Fibroblast of skin of abdomen (primary cell): ENCODE measurements at regions not wholly inside any gene's neighbourhood (a gene's known extent, or its start where the extent isn't known, plus 50 kb on each side); places are given as distances from the start of the nearest gene placed in this dataset.
"Not testable (repeated sequence)": the region's sequence is repeated elsewhere in the genome, so short reads cannot be mapped to it uniquely, and the experiment has no call there.

Experiments used
- DNase-seq: peaks from one replicate; pipeline ENCODE4 v3.0.0-alpha.2; 2013

DNA sequence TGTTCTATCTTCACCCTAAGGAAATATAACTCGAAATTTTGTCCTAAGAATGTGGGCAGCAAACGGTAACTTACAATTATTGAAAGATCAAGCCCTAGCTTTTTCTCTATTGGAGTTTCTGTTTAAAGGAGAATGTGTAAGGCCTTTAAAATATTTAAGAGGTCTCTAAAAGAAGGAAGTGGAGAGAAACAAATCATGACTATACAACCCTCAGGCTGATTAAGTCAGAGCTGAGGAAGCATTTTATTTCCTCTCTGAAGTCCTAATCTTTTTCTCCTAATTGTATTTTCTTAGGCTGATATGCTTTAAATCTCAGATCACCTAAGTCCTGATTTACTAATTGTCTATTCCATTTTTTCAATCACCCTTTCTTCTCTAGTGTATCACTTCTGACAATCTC lies 1708.8 kb upstream of the C9orf72 start:
- DNase-seq = no peak

DNA sequence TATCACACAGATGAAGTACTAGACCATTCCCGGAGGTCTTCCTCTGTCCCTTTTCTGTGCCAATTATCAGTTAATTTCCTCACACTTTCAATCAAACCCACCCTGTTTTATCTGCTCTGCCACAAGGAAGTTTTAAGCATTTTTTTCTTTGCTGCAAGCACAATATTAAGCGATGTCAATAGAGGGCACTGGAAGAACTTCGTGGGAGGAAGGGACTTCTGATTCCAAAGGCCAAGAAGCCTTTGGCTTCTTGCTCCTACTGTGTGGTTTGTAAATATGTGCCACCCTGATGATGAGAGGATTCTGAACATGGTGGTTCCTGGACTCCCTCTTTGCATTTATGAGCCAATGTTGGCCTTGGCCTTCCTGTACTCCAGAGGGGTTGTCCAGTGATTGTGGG lies 1712.5 kb upstream of the C9orf72 start:
- peak; percentile 2 for DNase-seq

DNA sequence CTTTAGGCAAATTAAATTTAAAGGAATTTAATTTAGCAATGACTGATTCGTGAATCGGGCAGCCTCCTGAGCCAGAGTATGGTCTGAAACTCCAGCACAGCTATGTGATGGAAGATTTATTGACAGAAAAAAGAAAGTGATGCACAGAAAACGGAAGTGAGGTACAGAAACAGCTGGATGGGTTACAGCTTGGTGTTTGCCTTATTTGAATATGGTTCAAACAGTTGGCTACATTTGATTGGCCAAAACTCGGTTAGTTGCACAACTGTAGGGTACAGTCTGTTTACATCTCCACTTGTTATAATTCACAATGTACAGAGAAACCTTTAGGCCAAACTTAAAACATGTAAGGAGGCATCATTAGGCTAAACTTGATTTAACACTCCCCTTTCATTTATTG lies 1716.1 kb upstream of the C9orf72 start:
- DNase-seq = no peak

DNA sequence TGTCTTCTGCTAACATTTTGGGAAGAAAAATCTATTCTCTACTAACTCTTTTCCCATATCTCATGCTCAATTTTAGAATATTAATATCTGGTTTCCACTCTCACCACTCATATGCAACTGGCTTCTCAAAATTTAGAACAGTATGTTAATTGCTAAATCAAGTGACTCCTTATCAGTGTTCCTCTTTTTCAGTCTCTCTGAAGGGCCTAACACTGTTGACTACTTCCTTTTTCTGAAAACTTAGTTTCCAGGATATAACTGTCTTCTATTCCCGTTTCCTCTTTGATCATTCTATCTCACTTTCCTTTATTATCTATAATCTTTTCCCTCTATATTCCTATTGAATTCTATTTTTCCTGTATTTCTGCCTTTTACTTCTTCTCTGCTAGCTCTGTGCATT lies 1717.2 kb upstream of the C9orf72 start:
- DNase-seq = no peak

DNA sequence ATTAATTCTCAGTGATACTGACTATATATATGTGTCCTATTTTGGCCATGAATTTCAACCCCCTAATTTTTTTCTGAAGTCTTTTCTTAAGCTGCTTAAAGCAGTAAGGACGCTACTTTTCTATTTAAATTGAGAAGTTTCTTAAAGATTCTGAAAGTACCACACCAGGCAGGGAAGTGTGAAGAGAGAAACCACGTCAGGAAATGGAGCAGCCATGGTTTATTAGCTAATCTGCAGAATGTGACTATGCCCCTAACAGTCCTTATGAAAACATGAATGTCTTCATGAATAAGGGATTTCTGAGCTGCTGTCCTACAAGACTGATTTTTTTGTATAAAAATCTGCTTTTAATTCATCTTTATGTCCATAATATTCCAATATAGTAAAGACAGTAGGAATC lies 1724.3 kb upstream of the C9orf72 start:
- DNase-seq = no peak

DNA sequence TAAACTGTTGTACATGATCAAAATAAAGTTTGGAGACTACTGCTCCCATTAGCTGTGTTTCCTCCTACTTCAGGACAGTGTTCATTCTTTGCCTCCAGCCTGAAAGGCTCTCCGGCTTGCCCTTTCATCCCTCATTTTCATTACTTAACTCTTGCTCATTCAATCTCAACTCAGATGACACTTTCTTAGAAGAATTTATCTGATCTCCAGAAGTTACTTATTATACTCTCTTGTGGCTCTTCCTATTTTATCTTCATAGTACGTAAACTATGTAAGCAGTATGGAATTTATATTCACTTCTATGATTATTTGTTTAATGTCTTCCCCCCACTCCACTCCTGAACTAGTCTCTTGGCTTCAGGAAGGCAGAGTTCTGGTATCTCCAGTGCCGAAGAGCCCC lies 1737.9 kb upstream of the C9orf72 start:
- peak; percentile 17 for DNase-seq

DNA sequence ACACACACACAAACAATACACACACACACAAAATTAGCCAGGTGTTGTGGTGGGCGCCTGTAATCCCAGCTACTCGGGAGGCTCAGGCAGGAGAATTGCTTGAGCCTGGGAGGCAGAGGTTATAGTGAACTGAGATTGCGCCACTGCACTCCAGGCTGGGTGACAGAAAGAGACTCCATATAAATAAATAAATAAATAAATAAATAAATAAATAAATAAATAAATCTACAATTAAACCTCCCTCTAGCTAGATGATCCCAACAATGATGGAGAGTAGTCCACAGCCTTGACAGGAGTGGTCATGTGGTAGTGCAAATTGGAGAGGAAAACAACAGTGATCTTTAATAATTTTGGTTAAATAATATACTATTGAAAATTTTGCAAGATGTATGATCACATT lies 1739.0 kb upstream of the C9orf72 start:
- DNase-seq = no peak

DNA sequence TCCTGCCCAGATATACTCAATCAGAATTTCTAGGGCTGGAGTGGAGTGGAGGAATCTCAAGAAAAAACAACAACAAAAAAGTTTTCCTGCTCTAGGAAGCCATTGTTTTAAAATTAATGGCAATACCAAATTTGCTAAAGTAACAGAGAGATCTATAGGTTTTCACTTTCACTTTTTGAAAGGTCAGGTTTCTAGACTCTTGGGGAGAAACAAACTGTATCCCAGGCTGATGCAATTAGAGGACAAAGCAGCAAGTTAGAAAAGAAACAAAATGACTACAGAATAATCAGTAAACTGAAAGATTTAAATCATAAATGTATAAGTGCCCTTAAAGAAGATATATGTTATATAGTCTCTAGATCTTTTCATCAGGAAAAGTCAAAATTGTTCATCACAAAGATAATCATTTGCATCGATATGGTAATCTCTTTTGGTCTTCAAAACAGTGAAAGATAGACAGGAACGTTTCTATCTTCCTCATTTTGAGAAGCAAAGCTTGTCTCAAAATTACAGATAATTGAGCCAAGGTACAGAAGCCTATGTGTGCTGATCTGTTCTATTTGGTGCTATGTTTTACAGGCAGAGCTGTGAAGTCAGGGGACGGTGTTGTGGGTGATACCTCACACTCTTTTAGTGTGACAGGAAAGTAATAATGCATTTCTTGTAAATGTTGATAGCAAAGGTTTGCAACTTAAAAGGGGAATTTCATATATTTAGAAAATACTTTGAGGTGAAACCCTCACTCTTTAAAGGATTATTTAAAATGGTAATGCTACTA lies 1746.6 kb upstream of the C9orf72 start:
- DNase-seq = peak; percentile 4

DNA sequence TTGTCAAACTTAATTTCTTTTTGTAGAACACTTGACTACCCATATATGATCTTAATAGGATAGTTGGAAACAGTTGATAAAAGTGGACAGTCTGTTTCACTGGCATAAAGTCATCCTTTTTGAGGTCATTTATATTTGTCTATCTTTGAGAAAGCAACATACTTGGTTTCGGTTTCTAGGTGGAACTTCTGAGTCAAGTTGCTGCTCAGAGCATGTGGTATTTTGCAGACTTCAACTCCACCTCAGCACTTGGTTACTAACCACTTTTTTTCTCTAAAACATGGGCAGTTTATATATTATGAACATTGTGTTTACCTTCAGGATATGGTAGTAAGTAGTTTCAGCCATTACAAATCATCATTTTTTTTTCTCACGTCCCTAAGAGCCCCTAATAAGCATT lies 1749.0 kb upstream of the C9orf72 start:
- DNase-seq = no peak

DNA sequence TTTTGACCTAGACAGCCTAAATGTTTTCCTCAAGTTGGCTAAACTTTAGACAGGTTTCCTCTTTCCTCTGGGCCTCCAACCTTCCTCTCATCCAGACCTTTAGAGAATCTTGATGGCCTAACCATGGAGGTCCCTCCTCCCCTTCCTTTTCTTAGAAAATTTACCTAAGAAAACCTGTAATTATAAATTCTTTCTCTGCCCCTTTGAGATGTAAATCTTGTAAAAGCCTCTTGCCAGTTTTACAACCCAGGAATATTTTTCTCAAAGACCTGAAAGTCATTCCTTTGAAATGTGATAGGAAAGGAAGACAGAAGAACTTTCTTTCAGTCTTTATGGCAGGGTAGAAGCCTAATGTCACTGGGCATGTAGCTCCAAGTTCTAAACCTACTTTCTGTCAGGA lies 1752.6 kb upstream of the C9orf72 start:
- DNase-seq = no peak

DNA sequence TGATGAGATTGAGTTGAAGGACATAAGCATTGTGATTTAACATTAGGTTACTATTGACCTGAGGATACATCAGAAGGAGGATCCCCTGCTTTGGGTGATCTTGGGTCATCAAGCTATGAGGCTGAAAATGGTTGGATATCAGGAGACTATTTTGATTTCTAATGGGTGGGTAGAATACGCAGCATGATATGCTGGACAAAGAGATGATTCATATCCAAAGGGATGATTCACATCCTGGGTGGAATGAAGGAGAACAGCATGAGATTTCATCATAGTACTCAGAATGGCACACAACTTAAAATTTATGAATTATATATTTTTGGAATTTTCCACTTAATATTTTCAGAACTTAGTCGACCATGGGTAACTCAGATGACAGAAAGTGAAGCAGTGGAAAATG lies 1759.5 kb upstream of the C9orf72 start:
- DNase-seq = peak; percentile 50

DNA sequence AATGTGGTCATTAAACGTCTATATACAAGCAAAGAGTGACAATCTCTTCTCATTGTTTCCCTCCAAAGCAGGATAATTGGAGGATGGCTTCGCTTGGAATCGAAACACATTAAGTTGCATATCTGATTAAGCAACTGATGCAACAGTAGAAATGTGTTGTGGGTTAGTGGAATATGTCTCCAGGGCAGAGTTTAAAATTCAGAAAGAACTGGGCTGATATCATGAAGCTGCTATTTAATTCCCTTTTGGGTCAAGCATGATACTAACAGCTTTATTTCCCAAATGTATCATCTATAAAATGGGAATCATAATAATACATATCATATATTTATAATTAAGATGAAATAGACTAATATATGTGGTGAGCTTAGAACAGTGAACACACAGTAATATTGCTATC lies 1763.0 kb upstream of the C9orf72 start:
- DNase-seq = no peak

DNA sequence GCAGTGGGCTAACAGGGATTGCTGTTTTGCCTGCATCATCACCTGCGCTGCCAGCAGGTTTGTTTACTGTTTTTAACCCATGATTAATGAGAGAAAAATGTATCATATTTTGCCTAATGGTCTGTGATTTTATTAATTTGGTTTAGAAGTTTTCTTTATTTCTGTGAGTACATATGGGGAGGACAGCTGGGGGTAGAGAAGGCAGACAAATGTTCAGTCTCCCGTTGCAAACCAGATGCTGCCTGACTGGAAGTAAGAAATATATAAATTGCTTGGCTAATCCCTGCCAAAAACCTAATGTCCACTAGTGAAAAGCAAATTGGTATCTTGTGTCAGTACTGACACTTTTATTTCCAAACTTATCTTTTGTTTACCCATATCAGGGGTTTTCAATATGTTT lies 1766.1 kb upstream of the C9orf72 start:
- DNase-seq = no peak

DNA sequence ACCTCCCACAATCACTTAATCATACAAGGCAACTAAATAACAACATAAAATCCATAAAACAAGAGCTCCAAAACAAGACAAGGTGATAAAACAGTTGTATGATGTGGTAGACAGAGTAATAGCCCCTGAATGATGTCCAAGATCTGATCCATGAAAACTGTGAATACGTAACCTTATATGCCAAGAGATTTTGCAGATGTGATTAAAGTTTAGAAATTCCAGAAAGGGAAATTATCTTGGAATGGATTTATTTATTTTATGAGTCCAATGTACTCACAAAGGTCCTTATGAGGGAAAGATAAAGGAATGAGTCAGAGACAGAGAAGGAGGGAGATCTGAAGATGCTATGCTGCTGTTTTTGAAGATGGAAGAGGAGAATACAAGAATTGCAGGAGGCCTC lies 1775.7 kb upstream of the C9orf72 start:
- DNase-seq = peak; percentile 16

DNA sequence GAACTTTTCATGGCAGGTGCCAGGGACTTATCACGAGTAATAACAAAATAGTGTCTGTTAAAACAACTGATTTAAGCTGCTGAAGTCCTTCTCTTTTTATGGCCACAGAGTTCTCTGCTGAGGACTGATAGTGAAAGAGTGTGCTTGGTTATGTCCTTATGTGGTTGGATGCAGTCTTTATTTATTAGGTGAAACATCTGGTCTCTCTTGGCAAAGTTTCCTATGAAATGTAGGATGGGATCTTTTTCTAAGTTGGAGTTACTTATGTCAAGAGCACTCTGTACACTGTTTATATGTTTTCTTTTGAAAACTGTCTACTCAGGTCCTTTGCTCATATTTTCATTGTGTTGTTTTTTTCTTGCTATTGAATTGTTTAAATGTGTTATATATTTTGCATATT lies 1816.1 kb upstream of the C9orf72 start:
- no peak for DNase-seq

DNA sequence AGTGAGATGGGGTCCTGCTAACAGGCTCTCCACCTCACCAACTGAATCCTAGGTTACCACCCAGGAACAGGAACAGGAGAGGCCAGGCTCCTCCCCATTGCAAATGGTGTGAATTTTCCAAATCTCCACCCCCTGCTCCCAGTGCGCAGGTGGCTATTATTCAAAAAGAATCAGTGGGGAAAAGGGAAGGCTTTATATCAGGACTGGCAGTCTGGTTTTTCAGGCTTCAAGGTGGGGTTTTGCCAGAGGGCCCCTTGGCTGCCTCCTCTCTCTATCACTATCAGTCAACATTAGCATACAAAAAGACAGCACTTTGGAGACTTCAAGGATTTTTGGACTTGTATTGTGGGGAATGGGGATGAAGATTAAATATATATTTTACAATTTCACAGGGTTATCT lies 1817.6 kb upstream of the C9orf72 start:
- no peak for DNase-seq

DNA sequence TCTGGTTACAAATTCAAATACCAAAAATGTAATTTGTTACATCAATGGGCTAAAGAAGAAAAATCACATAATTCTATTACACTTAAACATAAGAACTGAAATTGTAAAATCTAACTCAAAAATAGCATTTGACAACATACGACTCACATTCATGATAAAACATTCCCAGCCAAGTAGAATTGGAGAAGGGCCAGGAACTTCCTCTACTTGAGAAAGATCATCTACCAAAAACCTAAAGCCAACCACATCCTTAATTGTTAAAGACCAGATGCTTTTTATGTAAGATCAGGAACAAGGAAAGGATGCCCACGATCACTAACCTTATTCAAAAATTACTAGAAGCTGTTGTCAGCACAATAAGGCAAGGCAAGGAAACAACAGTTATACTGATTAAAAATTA lies 1819.8 kb upstream of the C9orf72 start:
- peak; percentile 29 for DNase-seq

DNA sequence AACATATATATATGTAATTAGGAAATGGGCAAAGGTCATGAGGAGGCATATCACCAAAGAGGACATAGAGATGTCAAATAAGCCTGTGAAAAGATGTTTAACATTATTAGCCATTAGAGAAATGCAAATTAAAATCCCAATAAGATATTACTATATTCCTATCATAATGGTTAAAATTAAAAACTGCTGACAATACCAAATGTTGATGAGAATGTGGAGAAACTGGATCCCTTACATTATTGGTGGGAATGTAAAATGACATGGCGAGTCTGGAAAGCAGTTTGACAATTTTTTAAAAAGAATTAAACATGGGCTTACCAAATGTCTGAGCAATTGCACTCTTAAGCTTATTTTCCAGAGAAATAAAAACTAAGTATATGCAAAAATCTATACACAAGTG lies 1821.6 kb upstream of the C9orf72 start:
- DNase-seq = no peak

DNA sequence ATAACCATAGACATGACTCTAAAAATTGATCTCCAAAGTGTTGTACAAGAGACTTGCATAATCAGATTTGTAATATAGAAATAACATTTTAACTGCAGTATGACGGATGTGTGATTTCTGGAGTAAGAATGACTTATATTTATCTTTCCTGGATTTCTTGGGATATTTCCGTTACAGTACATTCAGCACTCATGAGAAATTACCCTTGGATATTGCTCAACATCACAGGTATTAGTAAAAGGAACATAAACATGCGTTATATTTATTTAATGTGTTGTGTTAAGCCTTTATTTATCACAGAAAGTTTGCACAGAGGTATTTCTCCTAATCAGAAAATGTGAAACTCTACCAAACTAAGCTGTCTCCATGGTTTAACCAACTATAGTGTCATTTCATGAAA lies 1823.9 kb upstream of the C9orf72 start:
- DNase-seq = no peak

DNA sequence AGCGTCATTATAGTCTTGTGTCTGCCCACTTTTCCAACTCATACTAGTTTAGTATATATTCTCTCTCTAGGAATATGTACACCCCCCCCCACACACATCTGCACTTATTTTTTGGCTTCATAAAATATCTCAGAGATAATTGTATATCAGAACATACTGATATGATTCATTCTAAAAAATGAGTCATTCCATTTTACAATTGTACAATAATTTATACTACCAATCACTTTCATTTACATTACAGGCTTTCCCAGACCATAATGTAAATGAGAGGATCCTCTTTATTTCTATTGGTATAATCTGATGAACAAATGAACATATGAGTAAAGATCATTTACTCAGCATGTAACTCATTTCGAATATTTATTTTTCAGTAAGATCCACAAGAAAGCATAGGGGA lies 1842.9 kb upstream of the C9orf72 start:
- DNase-seq = no peak

DNA sequence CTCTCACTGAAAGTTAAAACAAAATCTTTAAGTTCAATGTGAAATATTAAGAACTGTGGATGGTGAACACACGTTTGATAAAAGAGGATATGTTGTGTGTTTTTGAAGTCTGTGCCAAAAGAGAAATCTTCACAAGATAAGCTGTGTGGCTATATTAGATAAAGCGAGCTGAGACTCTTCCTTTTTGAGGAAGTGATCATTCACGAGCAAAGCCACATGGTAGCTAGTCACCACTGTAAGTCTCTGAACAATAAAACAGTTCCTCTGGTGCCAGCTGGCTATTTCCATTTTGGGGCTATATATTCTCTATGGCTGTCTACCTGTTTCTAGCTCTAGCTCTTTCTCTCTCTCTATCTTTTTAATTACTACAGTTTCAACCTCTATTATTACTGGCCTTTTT lies 1849.2 kb upstream of the C9orf72 start:
- no peak for DNase-seq

DNA sequence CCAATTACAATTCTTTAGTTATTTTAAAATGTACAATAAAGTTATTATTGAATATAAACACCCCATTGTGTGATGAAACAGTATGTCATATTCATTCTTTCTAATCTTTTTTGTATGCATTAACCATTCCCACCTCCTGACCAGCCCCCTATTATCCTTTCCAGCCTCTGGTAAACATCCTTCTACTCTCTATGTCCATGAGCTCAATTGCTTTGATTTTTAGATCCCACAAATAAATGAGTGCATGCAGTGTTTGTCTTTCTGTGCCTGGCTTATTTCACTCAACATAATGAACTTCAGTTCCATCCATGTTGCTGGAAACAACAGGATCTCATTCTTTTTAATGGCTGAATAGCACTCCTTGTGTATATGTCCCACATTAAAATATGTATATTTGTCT lies 1858.9 kb upstream of the C9orf72 start:
- no peak for DNase-seq

DNA sequence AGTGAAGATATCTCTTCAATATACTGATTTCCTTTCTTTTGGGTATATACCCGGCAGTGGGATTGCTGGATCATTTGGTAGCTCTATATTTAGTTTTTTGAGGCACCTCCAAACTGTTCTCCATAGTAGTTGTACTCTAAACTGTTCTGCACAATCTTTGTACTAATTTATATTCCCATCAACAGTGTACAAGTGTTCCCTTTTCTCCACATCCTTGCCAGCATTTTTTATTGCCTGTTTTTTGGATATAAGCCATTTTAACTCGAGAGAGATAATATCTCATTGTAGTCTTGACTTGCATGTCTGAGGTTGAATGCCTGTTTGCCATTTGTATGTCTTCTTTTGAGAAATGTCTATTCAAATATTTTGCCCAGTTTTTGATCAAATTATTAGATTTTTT lies 1859.4 kb upstream of the C9orf72 start:
- not testable (repeated sequence) for DNase-seq

DNA sequence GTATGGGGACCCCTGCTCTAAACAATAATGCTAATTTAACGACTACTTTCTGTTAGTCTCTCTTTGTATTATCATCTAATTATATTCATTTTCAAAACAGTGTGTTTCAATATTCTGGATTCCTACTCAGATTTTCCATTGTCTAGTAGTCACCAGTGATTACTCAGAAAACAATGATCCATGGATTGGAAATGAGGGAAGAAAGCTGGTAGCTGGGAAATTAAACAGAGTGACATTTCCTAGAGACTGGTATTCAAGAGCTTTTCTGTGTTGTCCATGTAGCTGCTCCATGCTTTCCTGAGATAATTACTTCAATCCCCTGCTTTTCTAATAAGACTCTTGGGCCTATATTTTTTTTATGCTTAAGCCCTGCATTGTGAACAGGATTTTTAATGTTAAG lies 1862.1 kb upstream of the C9orf72 start:
- no peak for DNase-seq

DNA sequence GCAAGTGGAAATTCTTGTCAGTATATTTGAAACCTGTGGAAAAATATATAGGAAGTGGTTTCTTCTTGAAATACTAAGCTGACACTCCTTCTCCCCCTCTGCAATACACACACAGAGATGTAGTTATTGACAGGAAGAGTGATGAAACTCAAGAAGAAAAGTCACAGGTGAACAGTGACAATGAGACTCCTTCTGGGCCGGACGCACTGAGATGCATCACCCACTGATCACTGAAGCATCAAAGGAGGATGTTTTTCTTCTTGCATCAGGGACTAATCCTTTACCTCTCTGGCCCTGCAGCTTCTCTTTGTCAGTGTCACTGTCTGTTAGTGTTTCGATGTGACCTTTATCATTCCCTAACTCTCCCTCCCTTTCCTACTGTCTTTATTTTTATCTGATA lies 1864.2 kb upstream of the C9orf72 start:
- DNase-seq = no peak
